H54 (cell line): ENCODE measurements at regions not wholly inside any gene's neighbourhood (a gene's known extent, or its start where the extent isn't known, plus 50 kb on each side); places are given as distances from the start of the nearest gene placed in this dataset.

Experiments used
- DNase-seq: peaks from one replicate; pipeline ENCODE4 v3.0.0; 2011; ENCODE audit warnings: low spot score, mixed read lengths; ENCODE audit not compliant: insufficient read length
- FAIRE-seq: peaks from 3 replicates; lab custom pipeline; 2011; peaks lifted over from hg19 to GRCh38; lab: Jason Lieb, UNC
- POLR2A ChIP-seq: IDR thresholded peaks from 2 replicates; pipeline ENCODE4 v1.6.1; 2011; ENCODE audit warnings: low read depth, mild to moderate bottlenecking, low read length

DNA sequence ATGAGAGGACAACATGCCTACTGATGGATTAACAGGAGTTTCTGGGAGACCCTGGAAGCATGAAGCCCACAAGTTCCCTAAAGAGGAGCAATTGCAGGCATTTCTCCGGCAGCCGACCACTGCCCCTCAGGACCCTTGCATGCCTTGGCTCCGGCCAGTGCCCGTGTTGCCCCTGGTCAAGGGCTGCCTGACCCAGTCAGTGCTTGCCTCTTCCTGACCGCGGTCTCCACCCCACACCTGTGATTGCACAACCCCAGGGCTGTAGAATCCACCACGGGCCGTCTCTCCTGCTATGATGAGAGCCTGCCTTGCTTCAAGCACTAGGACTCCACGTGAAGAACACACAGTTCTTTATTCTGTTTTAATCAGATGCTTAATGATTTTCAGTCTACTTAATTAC is 127.5 kb downstream of the GLI2 start:
- no peak for FAIRE-seq
- TF ChIP-seq POLR2A, result no peak
- DNase-seq, result no peak

DNA sequence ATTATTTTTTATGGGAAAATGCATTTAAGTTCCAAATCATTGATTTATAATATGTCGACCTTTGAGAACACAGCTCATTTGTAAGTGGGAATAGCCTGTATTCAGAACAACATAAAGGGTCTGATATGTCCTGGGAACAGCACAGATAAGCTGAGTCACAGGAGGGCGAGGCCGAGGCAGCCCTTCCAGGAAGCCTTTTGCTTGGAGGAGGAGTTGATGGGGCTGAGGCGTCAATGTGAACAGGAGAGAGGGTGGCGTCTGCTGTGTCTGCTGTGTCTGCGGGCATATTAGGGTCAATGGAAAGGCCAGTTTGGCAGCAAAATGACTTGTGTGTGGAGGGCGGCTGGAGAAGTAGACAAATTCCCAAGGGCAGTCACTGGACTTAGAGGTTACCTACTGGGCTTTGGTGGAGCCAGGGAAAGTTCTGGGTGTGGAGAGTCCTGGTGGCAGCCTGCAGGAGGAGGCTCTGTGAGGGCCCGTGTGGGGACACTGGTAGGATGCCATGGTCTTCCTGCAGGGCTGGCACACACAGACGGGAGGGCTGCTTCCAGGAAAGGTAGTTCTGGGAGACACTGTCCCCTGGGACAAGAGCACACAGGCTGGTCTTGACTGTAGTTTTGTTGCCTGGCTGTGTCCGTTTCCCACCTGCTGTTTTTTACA is 128.1 kb downstream of the GLI2 start:
- FAIRE-seq, result no peak
- DNase-seq, result peak; percentile 56
- no peak for TF ChIP-seq POLR2A

DNA sequence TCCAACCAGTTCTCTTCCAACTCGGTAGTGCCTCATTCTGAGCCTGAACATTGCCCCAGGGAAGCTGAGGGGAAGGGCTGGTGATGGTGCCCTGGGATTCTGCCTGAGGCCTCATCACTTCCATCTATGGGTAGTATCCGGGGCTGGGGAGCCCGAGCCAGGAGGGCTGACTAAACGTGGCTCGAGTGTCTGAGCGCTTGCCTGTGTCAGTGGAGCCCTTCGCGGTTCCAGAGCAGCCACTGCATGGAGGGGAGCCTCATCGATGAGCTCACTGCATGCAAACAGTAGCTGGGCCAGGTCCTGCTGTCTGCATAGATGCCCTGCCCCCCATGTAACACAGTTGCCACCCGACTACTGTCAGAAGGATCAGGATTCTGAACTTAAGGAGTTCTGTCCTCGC is 129.3 kb downstream of the GLI2 start:
- FAIRE-seq (no peak), DNase-seq (no peak)
- no peak for TF ChIP-seq POLR2A

DNA sequence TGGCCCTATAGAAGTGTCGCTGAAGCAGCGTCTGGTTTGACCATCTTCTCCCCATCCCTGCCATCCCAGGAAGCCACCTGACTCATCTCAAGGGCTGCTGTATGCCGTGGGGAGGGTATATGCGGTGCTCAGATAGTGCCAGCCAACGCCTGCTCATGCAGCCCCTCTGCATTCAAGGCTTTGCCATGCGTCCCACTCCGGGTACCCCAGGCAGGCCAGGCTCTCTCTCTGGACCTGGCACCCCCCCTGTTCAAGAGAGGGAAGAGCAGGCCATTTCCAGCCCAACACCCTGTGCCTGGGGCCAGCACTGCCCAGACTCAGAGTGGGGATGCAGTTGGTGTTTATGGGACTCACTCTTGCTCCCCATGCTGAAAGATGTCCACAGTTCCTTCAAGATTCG is 130.0 kb downstream of the GLI2 start:
- TF ChIP-seq POLR2A, result no peak
- DNase-seq, result no peak
- no peak for FAIRE-seq

DNA sequence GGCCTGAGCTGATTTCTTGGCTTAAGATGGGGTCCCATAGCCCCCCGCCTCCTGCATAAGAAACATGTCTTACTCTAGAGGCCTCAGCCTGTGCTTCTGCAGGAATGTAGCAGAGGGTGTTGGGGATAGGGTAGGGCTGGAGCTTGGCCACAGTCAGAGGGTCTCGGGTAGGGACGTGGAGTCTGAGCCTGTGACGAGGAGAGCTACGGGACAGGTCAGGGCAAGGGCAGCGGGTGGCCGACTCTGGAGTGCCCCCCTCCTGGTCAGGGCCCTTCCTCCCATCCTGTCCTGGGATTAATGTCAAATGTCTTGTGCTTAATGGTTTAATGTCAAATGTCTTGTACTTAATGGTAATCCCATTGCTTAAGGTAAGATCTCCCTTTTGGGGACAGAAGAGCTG is 130.4 kb downstream of the GLI2 start:
- TF ChIP-seq POLR2A, result no peak
- FAIRE-seq, result no peak
- DNase-seq, result no peak

DNA sequence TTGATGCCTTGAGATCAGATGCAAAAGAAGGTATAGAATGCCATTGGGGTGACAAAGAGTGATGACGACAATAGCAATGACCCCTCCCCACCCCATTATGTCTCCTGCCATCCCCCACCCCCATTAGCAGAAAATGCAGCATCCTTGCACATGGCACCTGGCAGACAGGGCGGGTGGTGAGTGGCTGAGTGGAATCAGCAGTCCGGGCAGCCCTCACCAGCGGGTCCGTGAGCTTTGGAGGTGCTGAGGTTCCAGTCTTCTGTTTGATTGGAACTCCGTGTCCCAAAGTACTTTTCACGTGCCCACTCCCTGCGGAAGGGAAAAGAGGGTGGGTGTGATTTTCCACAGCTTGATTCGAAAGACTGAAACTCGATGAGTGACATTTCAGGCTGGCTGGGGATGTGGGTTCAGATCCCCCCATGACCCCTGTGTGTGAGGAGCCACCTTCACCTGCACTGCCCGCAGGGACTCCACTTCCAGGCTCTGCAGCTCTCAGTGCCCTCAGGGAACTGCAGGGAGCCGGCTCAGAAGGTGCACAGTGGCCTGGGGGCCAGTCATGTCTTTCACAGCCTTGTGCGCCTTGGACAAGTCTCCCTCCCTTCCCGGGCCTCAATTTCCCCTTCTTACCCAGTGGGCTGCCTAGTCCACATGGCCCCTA is 130.9 kb downstream of the GLI2 start:
- DNase-seq (no peak), FAIRE-seq (no peak)
- no peak for TF ChIP-seq POLR2A

DNA sequence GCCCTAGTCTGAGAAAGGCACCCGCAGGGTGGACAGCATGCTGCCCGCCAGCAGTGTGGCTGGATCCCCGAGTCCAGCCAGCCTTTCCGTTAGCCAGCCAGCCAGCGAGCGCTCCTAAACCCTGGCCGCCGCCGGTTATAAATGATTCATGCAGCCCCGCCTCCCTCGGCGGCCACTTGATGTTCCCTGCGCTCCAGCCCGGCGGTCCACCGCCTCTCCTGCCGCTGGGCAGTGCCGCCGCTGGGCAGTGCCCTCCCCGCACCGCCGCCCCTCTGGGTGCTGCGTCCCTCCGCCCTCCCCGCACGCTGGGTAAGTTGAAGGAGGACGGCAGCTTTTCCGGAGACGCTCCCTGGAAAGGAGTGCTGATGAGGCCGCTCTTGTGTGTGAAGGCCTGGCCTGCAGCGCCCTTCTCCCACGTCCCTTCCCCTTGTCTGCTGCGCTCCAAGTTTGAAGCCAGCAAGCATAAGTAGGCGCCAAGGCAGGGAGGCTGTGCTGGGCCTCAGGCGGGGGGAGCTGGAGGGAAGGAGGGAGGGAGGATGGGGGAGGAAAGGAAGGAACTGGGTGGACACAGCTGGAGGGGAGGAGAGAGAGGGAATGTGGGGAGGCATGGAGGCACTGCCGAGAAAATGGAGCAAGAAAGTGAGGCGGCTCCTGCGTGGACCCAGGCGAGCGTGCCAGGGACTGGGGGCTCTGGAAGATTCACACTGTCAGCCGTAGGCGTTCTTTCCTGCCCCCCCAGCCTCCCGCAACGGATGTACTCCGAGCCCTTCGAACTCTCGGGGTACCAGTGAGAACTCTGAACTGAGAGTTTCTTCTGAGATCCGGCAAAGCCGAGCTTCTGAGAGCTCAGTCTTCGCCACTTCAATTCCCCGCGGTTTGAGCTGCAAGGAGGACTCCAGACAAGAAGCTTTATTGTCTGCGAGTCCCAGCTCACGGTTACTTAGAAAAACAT is 131.9 kb downstream of the GLI2 start:
- DNase-seq (peak; percentile 91), FAIRE-seq (no peak)
- peak; percentile 49 for TF ChIP-seq POLR2A

DNA sequence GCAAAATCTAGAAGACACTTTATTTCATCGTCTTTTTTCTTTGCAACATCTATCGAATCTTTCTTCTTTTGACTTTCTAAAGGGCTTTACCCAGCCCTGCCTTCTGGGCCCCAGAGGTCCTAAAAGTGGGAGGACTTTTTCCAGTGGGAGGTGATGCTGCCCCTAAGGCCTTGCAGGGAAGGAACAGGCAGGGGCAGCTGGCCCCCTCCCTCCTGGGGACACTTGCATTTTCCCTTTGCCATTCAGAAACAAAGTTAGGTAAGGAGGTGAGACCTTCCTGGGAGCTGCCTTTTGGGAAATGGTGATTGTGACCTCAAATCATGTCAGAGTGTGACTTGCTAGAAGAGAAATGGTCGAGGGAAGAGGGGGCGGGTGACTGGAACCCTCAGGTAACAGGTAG is 132.7 kb downstream of the GLI2 start:
- FAIRE-seq (no peak), DNase-seq (no peak)
- no peak for TF ChIP-seq POLR2A

DNA sequence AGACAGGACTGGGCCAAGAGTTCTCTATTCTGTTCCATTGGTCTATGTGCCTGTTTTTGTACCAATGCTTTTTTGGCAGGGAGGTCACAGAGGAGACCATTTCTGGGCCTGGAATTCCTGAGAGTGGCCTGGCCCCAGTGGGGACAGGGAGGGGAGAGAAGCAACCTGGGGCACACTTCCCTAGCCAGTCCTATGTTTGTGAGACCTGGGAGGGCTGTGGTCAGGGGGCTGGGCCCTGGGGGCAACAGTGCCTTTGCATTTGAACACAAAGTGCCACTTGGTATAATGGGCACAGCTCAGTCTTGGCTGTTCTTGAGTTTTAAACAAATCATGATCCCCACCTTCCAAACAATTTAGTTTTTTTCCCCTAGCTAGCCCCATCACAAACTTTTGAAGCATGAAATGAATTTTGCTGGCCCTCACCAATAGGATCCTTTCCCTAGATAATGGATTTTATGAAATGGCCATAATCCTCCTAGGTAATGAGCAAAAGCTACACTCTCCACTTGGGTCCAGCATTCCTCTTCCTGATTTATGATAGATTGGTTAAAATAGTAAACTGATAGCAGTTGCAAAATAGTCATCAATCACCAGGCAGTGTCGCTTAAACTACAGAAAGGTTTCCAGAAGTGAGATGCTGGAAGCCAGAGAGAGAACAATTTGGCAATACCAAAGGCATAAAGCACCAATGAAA is 133.5 kb downstream of the GLI2 start:
- TF ChIP-seq POLR2A, result no peak

DNA sequence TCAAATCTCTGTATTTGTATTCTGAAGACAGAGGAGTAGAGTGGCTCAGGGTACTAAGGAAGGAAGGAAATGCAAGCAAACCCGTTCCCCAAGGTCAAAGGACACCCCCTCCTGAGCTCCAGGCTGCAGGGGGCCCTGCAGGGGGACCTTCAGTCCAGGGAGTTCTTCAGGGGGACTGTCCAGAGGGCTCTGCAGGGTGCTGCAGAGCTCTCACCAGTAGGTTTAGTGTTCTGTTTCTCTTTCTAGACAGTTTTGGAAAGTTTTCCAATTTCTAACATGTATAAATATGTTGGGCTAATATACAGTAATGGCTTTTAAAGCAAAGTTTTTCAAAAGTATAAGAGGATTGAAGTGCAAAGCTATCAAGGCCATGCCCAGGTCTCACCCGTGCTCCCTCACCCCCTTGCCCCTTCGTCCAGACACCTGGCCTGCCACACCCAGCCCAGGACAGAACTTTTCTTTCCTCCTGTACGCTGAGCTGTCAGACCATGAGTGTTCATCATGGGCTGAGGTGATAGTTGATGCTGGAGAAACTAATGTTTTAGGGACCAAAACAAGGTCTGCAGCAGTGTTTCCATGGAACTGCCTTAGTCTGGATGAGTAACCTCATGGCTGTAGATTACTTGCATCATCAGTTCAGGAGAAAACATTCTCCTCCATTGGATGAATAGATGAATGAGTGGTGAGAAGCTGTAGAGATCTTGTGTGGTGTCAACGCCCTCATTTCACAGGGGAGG is 134.2 kb downstream of the GLI2 start:
- DNase-seq, result no peak
- FAIRE-seq, result no peak
- TF ChIP-seq POLR2A, result no peak

More for the DNA sequence above, 133.5 kb downstream of the GLI2 start:
- FAIRE-seq (no peak), DNase-seq (no peak)

DNA sequence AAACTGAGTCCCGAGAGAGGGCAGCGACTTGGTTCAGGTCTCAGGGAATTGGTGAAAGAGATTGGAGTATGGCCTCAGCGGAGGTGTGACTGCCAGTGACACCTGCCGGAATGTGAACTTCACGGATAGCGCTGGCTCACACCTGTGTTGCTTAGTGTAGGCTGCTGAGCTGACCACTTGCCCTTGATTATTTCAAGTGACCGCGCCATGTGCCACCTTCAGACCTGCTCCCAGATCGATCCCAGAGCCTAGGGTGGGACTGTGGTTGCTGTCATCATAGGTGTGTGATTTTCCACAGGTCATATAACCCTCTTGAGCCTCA is 134.8 kb downstream of the GLI2 start:
- no peak for TF ChIP-seq POLR2A
- no peak for FAIRE-seq
- no peak for DNase-seq

DNA sequence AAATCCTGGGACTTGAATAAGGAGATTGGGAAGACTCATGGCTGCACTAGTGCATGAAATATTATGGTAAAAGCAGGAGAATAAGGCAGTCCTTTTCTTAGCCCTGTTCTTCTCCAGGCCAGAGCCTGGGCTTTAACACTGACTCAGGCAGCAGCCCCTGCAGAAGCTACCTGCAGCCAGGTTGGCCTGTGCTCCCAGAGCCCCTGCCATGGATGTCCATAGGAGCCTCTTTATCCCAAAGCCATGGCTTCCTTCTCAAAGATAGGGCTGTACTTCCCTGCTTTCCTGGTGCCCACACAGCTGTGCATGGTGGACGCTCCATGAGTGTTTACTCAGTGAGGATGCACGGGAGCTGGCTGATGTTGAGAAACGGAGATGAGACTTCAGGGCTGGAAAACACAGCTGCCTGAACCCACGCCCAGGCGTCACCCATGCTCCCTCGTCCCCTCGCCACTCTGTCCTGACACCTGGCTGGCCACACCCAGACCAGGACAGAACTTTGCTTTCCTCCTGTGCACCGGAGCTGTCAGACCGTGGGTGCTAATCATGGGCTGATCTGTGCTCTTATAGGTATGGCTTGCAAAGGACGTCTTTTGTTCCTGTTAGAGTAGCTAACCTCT is 135.5 kb downstream of the GLI2 start:
- TF ChIP-seq POLR2A, result no peak
- FAIRE-seq (no peak), DNase-seq (no peak)

DNA sequence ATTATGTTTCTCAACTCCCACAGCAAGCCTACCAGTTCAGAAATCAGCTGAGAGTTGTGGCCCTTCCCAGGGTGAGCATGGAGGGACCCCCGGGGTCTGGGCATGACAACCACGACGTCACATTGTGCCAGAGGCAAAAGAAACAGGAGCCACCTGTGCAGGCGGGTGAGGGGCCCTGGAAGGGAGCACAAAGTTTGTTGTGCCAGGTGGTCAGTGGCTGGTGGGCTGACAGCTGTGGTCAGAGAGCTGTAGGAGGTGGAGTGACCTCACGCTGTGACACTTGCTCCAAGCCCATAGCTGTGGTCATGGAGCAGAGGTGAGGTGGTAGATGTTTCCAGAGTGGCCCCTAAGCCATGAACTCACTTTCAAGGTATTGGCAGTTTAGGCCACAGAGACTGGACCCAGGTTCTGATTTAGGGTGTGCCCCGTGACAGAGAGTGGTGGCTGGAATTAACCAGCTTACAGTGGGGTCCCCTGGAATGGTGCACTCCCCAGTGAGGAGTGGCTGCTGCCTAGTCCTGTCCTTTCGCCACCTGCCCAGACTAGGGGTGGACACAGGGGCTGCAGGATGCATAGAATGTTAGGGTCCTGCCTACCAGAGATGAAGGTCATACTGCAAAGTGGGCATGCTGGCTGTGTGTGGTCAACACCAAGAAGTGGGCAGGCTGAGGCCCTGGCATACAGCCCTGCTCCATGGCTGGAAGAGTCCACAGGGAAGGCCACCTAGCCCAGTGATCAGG is 136.4 kb downstream of the GLI2 start:
- no peak for TF ChIP-seq POLR2A
- DNase-seq (no peak), FAIRE-seq (no peak)
